Colonic mucosa (tissue), 4 donors: ENCODE measurements at regions not wholly inside any gene's neighbourhood (a gene's known extent, or its start where the extent isn't known, plus 50 kb on each side); places are given as distances from the start of the nearest gene placed in this dataset.
"Not testable (repeated sequence)": the region's sequence is repeated elsewhere in the genome, so short reads cannot be mapped to it uniquely, and the experiment has no call there.

Source experiments
- DNase-seq: peaks from one replicate; pipeline ENCODE4 v3.0.0-alpha.2; 2020
- H3K27ac ChIP-seq: fragments of 200-600 bp; one replicate; pipeline ENCODE4 v1.8.0; 2021
- H3K27me3 ChIP-seq: fragments of 200-600 bp; one replicate; pipeline ENCODE4 v1.8.0; 2021
- H3K36me3 ChIP-seq: fragments of 200-600 bp; one replicate; pipeline ENCODE4 v1.8.0; 2021
- H3K4me1 ChIP-seq: fragments of 200-600 bp; one replicate; pipeline ENCODE4 v1.8.0; 2021; ENCODE audit warnings: mild to moderate bottlenecking
- H3K4me3 ChIP-seq: fragments of 200-600 bp; one replicate; pipeline ENCODE4 v1.8.0; 2021
- H3K9ac ChIP-seq, 2 donors: one replicate each; pipeline ENCODE4 v1.7.0; 2013; ENCODE audit warnings: control low read depth in 2 of 2, low read depth in 2 of 2, low read length in 2 of 2
- H3K9me3 ChIP-seq: fragments of 200-600 bp; one replicate; pipeline ENCODE4 v1.8.0; 2021
- intact Hi-C: fragments of 100-400 bp; cut with DNase I; formaldehyde crosslinking; loops from one replicate; pipeline ENCODE4 v1.14.1; 2022
- TF ChIP-seq, protein P1 (sequence below): fragments of 200-600 bp; IDR thresholded peaks from one replicate; pipeline ENCODE4 v1.8.0; 2022; ENCODE audit warnings: antibody characterized with exemption, mild to moderate bottlenecking
- donor health status: healthy.
- donor health status: DM: no; HTN: no; CAD: no.
- donor health status: DM: no; HTN: no; CAD: no.

DNA sequence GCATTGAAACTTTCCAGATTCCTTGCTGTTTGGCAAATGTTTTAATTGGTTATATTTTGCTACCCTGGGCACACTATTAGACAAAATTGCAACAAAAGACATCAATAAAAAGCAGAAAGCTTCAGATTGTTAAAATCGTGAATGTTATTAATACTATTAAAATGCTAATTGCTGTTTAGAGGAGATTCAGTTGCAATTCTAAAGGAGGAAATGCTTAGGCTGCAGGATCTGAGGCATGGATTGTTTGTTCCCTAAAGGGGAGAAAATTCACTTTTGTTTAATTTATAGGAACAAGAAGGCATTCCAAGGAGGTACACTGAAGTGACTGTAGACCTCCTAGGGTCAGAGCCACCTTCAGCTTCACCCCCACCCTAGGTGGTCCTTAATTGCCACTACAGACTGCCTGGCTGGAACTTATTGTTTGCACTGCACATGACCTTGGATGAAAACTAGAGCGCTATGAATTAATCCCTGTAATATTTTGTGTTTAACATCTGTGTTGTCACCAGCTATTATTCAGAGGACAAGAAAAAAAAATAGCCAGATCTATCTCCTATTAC is 1266.9 kb upstream of the ADGRL2 start:
- Histone ChIP-seq H3K27me3 (no peaks in the 10 kb centered on the region), H3K9ac (no peak overlapping the region), H3K27ac (no peak overlapping the region), H3K36me3 (no peaks in the 10 kb centered on the region), H3K4me3 (no peak overlapping the region), H3K4me1 (no peaks in the 10 kb centered on the region), H3K9me3 (no peaks in the 10 kb centered on the region)
- intact Hi-C loops = no loop called here
- no peak for DNase-seq
- TF ChIP-seq, protein P1, sequence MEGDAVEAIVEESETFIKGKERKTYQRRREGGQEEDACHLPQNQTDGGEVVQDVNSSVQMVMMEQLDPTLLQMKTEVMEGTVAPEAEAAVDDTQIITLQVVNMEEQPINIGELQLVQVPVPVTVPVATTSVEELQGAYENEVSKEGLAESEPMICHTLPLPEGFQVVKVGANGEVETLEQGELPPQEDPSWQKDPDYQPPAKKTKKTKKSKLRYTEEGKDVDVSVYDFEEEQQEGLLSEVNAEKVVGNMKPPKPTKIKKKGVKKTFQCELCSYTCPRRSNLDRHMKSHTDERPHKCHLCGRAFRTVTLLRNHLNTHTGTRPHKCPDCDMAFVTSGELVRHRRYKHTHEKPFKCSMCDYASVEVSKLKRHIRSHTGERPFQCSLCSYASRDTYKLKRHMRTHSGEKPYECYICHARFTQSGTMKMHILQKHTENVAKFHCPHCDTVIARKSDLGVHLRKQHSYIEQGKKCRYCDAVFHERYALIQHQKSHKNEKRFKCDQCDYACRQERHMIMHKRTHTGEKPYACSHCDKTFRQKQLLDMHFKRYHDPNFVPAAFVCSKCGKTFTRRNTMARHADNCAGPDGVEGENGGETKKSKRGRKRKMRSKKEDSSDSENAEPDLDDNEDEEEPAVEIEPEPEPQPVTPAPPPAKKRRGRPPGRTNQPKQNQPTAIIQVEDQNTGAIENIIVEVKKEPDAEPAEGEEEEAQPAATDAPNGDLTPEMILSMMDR = no peak

DNA sequence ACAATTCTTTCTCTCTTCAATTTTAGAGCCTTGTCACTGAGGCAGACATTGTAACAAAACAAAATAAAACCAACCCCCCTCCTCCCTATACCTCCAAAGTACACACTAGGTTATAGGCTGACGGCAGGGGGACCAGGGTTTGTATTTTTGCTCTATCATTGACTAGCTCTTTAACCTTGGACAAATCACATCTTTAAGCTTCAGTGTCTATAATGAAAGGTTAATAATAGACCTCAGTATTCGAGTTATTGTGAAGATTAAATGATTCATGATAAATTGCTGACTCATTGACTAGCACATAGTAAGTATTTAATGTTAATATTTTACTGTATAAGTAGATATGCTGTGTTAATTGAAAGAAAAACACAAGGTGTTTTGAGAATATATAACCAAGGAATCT is 1267.6 kb upstream of the ADGRL2 start:
- Histone ChIP-seq H3K27me3 (no peaks in the 10 kb centered on the region), H3K9me3 (no peaks in the 10 kb centered on the region), H3K4me3 (no peak overlapping the region), H3K27ac (no peak overlapping the region), H3K36me3 (no peaks in the 10 kb centered on the region), H3K4me1 (no peaks in the 10 kb centered on the region), H3K9ac (no peak overlapping the region)
- intact Hi-C loops = no loop called here
- TF ChIP-seq, protein P1 = no peak
- no peak for DNase-seq

DNA sequence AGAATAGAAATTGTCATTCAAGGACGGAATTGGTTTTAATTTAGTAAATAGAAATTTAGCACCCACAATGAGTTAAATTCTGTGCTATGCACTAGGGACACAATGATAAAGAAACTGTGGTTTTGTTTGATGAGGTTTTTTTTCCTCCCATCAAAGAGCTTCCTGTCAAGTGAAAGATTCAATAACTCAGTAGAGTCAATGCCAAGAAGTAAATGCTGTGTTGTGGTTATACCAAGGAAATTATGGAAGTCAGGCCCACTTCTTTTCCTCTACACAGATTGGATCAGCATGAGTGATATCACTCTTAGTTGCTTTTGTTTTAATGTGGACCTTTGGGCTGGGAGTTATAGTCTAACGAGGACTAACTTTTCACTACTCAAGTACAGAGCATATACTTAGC is 1269.6 kb upstream of the ADGRL2 start:
- no peak overlapping the region for H3K4me3 ChIP-seq
- intact Hi-C loops = no loop called here
- TF ChIP-seq, protein P1 = no peak
- no peak overlapping the region for H3K27ac ChIP-seq
- no peaks in the 10 kb centered on the region for H3K9me3 ChIP-seq
- no peak overlapping the region for H3K9ac ChIP-seq
- H3K27me3 ChIP-seq = no peaks in the 10 kb centered on the region
- DNase-seq = no peak
- H3K36me3 ChIP-seq = no peaks in the 10 kb centered on the region
- H3K4me1 ChIP-seq = no peaks in the 10 kb centered on the region

DNA sequence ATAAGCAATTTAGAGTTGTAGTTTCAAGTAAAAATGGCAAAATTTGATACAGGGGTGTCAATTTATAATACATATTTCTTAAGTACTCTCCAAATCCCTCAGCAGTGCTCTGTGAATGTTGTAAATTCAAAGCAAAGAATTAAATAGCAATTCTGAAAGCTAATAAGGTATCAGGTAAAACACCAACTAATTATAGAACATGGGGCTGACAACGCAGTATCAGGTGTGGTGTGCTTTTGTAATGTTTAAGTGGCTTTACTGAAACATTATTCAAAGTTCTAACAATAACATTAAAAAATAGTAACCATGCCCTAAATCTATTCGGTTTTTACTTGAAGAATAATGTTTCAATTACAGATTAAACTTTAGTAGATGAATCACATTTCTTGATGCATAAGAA is 1271.2 kb upstream of the ADGRL2 start:
- no peaks in the 10 kb centered on the region for H3K4me1 ChIP-seq
- no peak for DNase-seq
- no peaks in the 10 kb centered on the region for H3K36me3 ChIP-seq
- intact Hi-C loops = no loop called here
- H3K9ac ChIP-seq = no peak overlapping the region
- no peaks in the 10 kb centered on the region for H3K9me3 ChIP-seq
- H3K27ac ChIP-seq = no peak overlapping the region
- no peaks in the 10 kb centered on the region for H3K27me3 ChIP-seq
- TF ChIP-seq, protein P1 = no peak
- no peak overlapping the region for H3K4me3 ChIP-seq

DNA sequence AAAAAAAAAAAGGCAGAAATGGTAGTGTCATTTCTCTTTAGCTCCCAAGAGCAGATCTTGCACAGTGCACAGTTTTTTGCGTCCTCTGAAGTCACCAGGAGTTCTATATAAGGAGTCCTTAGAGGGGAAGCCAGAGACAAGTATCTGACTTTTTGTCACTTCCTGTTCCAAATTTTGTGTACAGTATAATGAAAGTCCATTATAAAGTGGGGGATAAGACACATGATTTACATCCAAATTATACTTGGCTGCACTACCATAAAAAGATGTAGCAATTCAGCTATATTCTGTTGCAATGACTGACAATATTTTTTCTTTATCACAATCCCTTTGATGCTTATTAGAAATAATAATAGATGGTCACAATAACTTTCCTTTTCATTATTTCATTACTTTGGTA is 1276.9 kb upstream of the ADGRL2 start:
- TF ChIP-seq, protein P1 = no peak
- Histone ChIP-seq H3K36me3 (no peaks in the 10 kb centered on the region), H3K27me3 (no peaks in the 10 kb centered on the region), H3K9me3 (no peaks in the 10 kb centered on the region), H3K27ac (no peak overlapping the region), H3K9ac (no peak overlapping the region), H3K4me1 (no peaks in the 10 kb centered on the region), H3K4me3 (no peak overlapping the region)
- DNase-seq = no peak
- intact Hi-C loops = no loop called here

DNA sequence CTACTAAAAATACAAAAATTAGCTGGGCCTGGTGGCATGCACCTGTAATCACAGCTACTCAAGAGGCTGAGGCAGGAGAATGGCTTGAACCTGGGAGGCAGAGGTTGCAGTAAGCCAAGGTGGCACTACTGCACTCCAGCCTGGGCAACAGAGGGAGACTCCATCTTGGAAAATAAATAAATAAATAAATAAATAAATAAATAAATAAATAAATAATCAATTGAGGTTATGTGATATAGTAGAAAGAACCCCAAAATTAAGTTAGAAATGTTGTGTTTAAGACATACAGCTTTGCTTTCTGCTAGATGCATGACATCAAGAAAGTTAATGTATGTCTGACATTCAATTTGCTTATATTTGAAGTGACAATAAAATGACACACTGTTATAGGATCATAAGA is 1277.7 kb upstream of the ADGRL2 start:
- H3K27me3 ChIP-seq, H3K4me1 ChIP-seq, DNase-seq, H3K4me3 ChIP-seq, H3K27ac ChIP-seq, intact Hi-C loops, H3K9me3 ChIP-seq, H3K36me3 ChIP-seq, H3K9ac ChIP-seq: not testable (repeated sequence)
